GM10248 (cell line): ENCODE measurements at regions not wholly inside any gene's neighbourhood (a gene's known extent, or its start where the extent isn't known, plus 50 kb on each side); places are given as distances from the start of the nearest gene placed in this dataset.
"Not testable (repeated sequence)": the region's sequence is repeated elsewhere in the genome, so short reads cannot be mapped to it uniquely, and the experiment has no call there.

Experiments used
- CTCF ChIA-PET: fragments of 300-600 bp; sonication (Branson Sonifier 250); formaldehyde crosslinking; extraction: SDS; loops from one replicate; lab custom pipeline; 2021; ENCODE audit warnings: antibody characterized with exemption; lab: Yijun Ruan, JAX
- POLR2A ChIA-PET: fragments of 350-650 bp; sonication (Branson Sonifier 250); formaldehyde crosslinking; extraction: SDS; loops from one replicate; lab custom pipeline; 2020; ENCODE audit warnings: antibody characterized with exemption; lab: Yijun Ruan, JAX
- DNase-seq: peaks from one replicate; pipeline ENCODE4 v3.0.0; 2012; ENCODE audit errors: extremely low spot score
- CTCF ChIP-seq: IDR thresholded peaks from 2 replicates; pipeline ENCODE4 v1.5.1; 2012; ENCODE audit warnings: mild to moderate bottlenecking, low read depth; ENCODE audit errors: extremely low read depth, missing control alignments, control extremely low read depth

DNA sequence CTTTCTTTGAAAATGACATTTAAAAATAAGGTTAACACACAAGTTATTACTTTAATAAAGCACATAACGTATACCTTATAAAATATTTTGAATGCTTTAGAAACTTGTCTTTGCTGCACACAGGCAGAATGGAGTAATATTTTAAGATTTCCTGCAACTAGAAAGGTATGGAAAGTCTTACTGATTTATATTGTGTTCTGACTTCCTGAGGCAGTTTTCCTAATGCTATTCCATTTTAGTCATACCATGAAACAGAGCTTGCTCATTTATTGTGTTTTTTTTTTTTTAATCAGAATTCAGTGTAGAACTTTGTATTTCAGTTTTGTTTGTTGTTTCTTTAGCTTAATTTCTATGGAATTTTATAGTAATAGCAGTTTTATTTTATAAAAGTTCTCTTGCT is 60.9 kb upstream of the S1PR1 start:
- POLR2A ChIA-PET, result no interaction called here
- CTCF ChIA-PET, result interaction anchor here (2.2 to 2.5 kb wide), 3 partner anchors 11 to 112 kb away, joined by 6 to 9 read pairs (median 8); no protein-coding TSS in a partner anchor
- no peak for DNase-seq
- no peak for TF ChIP-seq CTCF

GRCh38 chr1:101175466-101175865 is 61.4 kb upstream of the S1PR1 start:
- CTCF ChIA-PET, result interaction anchor here (1.2 to 2.5 kb wide), 3 partner anchors 10 to 113 kb away, joined by 5 to 9 read pairs (median 6); no protein-coding TSS in a partner anchor
- TF ChIP-seq CTCF, result no peak
- no peak for DNase-seq
- POLR2A ChIA-PET, result no interaction called here

DNA sequence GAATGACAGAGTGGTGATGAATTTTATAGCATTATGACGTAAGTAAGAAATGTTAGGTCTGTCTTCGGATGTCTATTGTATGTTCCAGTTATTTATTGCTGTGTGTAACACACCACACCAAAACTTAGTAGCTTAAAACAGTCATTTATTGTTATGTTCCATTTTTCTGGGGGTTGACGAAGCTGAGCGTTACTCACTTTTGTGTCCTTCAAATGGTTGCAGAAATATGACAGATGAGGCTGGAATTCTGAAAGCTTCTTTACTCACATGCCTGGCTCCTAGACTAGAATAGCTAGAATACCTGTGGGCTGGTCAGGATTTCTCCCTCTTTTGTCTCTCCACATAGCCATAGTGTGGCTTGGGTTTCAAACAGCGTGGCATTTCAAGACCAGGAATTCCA is 62.1 kb upstream of the S1PR1 start:
- CTCF ChIA-PET, result interaction anchor here (1.2 to 2.2 kb wide), 2 partner anchors 9 to 114 kb away, joined by 5 to 6 read pairs; no protein-coding TSS in a partner anchor
- DNase-seq, result no peak
- no peak for TF ChIP-seq CTCF
- POLR2A ChIA-PET, result no interaction called here

- CTCF ChIA-PET, result interaction anchor here (1.2 to 2.2 kb wide), 2 partner anchors 9 to 114 kb away, joined by 5 to 6 read pairs; no protein-coding TSS in a partner anchor
- DNase-seq, POLR2A ChIA-PET: not testable (repeated sequence)
These were observed 62.5 kb upstream of the S1PR1 start for GRCh38 chr1:101174298-101174697.

DNA sequence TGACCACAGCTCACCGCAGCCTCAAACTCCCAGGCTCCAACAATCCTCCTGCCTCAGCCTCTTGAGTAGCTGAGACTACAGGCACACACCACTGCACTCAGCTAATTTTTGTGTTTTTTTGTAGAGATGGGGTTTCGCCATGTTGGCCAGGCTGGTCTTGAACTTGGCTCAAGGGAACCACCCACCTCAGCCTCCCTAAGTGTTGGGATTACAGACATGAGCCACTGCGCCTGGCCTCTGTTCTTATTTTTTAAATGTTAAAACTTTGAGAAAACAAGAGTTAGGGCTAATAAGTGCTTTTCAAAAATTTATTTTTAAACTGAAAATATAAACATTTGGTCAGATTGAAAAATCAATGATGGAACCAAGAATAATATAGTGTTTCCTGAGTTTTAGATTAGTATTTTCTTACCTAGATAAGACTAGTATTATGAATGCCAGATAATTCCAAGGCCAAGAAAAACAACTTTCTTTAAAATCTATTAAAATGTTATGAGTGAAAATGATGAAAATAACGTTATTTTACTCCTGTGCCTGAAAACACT is 66.2 kb upstream of the S1PR1 start:
- CTCF ChIA-PET, result interaction anchor here (1.8 kb wide), 1 partner anchor 118 kb away, joined by 5 read pairs; no protein-coding TSS in a partner anchor
- DNase-seq, result no peak
- no peak for TF ChIP-seq CTCF
- POLR2A ChIA-PET, result no interaction called here

GRCh38 chr1:101167891-101168290 is 68.9 kb upstream of the S1PR1 start:
- TF ChIP-seq CTCF, result no peak
- POLR2A ChIA-PET, result no interaction called here
- no peak for DNase-seq
- CTCF ChIA-PET, result interaction anchor here (1.0 to 1.1 kb wide), 2 partner anchors 9 to 120 kb away, joined by 4 to 5 read pairs; no protein-coding TSS in a partner anchor

- no peak for TF ChIP-seq CTCF
- no peak for DNase-seq
- ChIA-PET POLR2A (no interaction called here), CTCF (interaction anchor here (1.0 to 1.9 kb wide), 2 partner anchors 8 to 15 kb away, joined by 4 to 5 read pairs; no protein-coding TSS in a partner anchor)
These were observed 70.2 kb upstream of the S1PR1 start for GRCh38 chr1:101166583-101167120.
